SK-N-SH (cell line): ENCODE measurements at regions not wholly inside any gene's neighbourhood (a gene's known extent, or its start where the extent isn't known, plus 50 kb on each side); places are given as distances from the start of the nearest gene placed in this dataset.

Experiments
- CTCF ChIP-seq: fragments of 200-600 bp; sonication (generic); IDR thresholded peaks from 2 replicates; pipeline ENCODE4 v1.6.1; 2017; ENCODE audit warnings: antibody characterized with exemption, mild to moderate bottlenecking, moderate library complexity
- EP300 ChIP-seq, 2 experiments: IDR thresholded peaks; 2 replicates each; pipeline versions ENCODE4 v1.4.0 to v1.6.1; 2012; ENCODE audit warnings: borderline replicate concordance in 1 of 2, low read depth in 1 of 2, low read length in 1 of 2
- PBX3 ChIP-seq: IDR thresholded peaks from 2 replicates; pipeline ENCODE4; 2012
- TCF12 ChIP-seq: IDR thresholded peaks from 2 replicates; pipeline ENCODE4 v1.4.0; 2012

- TF ChIP-seq CTCF: no peak
- TF ChIP-seq TCF12: no peak
- TF ChIP-seq PBX3: no peak
- no peak for TF ChIP-seq EP300 (IDR thresholded peaks at IDR 0.05; ENCODE audit: borderline replicate concordance in 1 of 2, low read depth in 1 of 2, low read length in 1 of 2)
Observed at GRCh38 chr6:47098570-47098993, 56.5 kb upstream of the ADGRF1 start.
